ENCODE measurements at regions not wholly inside any gene's neighbourhood (a gene's known extent, or its start where the extent isn't known, plus 50 kb on each side); places are given as distances from the start of the nearest gene placed in this dataset.

GRCh38 chr16:59881376-59881775, 1147.3 kb upstream of the GOT2 start:
- H3K36me3 ChIP-seq (ENCODE audit: control insufficient read depth, insufficient read depth, low read length) = no peaks in the 10 kb centered on the region
- no CpG with 5 or more reads among the region's 3 CpGs for WGBS (ENCODE audit: insufficient coverage, insufficient read length)
- no peak for DNase-seq (ENCODE audit: low read depth, low spot score)
- H3K4me1 ChIP-seq (ENCODE audit: control insufficient read depth, insufficient read depth, low read length) = no peaks in the 10 kb centered on the region
- no peaks in the 10 kb centered on the region for H3K27me3 ChIP-seq (ENCODE audit: control insufficient read depth, insufficient read depth, low read length)
- H3K27ac ChIP-seq (ENCODE audit: low read length) = no peak overlapping the region
- no peak overlapping the region for H3K4me3 ChIP-seq (ENCODE audit: low read length)
- no peaks in the 10 kb centered on the region for H3K9me3 ChIP-seq (ENCODE audit: control insufficient read depth, insufficient read depth, low read length)

DNA sequence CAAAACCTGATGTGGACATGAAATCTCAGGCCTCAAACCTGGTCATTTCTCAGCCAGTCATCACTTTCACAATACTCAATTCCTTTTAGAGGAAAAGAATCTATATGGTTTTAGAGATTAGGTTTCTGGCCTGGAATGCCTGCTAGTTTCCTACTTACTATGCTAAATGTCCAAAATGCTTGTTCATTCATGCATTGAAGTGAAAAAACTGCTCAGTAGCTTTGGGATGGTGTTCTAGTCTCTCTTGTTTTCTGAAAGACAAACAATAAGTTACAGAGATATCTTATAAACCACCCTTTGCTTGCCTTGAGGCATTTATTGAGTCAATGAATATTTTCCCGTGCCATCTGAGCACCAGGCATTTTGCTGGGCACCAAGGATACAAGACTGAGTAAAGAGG, 1146.5 kb upstream of the GOT2 start:
- Histone ChIP-seq H3K9me3 (ENCODE audit: control insufficient read depth, insufficient read depth, low read length) (no peaks in the 10 kb centered on the region), H3K27me3 (ENCODE audit: control insufficient read depth, insufficient read depth, low read length) (no peaks in the 10 kb centered on the region), H3K4me3 (ENCODE audit: low read length) (no peak overlapping the region), H3K27ac (ENCODE audit: low read length) (no peak overlapping the region), H3K36me3 (ENCODE audit: control insufficient read depth, insufficient read depth, low read length) (no peaks in the 10 kb centered on the region), H3K4me1 (ENCODE audit: control insufficient read depth, insufficient read depth, low read length) (no peaks in the 10 kb centered on the region)
- no peak for DNase-seq (ENCODE audit: low read depth, low spot score)
- WGBS (ENCODE audit: insufficient coverage, insufficient read length) = no CpG with 5 or more reads among the region's 1 CpG

DNA sequence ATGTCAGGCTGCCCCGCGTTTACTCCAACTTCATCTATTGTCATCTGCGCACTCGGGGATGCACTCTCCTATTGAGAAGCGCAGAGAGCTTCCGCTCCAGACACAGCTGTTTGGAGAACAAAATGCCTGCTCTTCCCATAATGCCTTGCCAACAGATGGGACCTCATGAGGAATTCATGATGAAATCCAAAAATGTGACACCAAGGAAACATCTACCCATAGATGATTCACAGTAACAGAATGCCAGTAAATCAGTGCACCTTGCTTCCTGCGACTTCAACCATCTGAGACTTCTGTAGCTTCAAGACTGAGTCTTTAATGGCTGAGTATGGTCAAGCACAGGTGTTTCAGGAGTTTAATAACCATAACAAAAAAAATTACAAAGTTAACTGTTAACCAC, 1144.9 kb upstream of the GOT2 start:
- no CpG with 5 or more reads among the region's 7 CpGs for WGBS (ENCODE audit: insufficient coverage, insufficient read length)
- no peaks in the 10 kb centered on the region for H3K4me1 ChIP-seq (ENCODE audit: control insufficient read depth, insufficient read depth, low read length)
- no peak overlapping the region for H3K4me3 ChIP-seq (ENCODE audit: low read length)
- no peak for DNase-seq (ENCODE audit: low read depth, low spot score)
- H3K27ac ChIP-seq (ENCODE audit: low read length) = no peak overlapping the region
- H3K36me3 ChIP-seq (ENCODE audit: control insufficient read depth, insufficient read depth, low read length) = no peaks in the 10 kb centered on the region
- H3K27me3 ChIP-seq (ENCODE audit: control insufficient read depth, insufficient read depth, low read length) = no peaks in the 10 kb centered on the region
- no peaks in the 10 kb centered on the region for H3K9me3 ChIP-seq (ENCODE audit: control insufficient read depth, insufficient read depth, low read length)

GRCh38 chr16:59878479-59878878, 1144.4 kb upstream of the GOT2 start:
- H3K9me3 ChIP-seq (ENCODE audit: control insufficient read depth, insufficient read depth, low read length) = no peaks in the 10 kb centered on the region
- H3K36me3 ChIP-seq (ENCODE audit: control insufficient read depth, insufficient read depth, low read length) = no peaks in the 10 kb centered on the region
- no peak overlapping the region for H3K4me3 ChIP-seq (ENCODE audit: low read length)
- H3K4me1 ChIP-seq (ENCODE audit: control insufficient read depth, insufficient read depth, low read length) = no peaks in the 10 kb centered on the region
- no peaks in the 10 kb centered on the region for H3K27me3 ChIP-seq (ENCODE audit: control insufficient read depth, insufficient read depth, low read length)
- no peak for DNase-seq (ENCODE audit: low read depth, low spot score)
- no peak overlapping the region for H3K27ac ChIP-seq (ENCODE audit: low read length)
- no CpG with 5 or more reads among the region's 3 CpGs for WGBS (ENCODE audit: insufficient coverage, insufficient read length)

GRCh38 chr16:59864981-59865666, 1131.0 kb upstream of the GOT2 start:
- H3K27me3 ChIP-seq (ENCODE audit: control insufficient read depth, insufficient read depth, low read length) = no peaks in the 10 kb centered on the region
- no peaks in the 10 kb centered on the region for H3K9me3 ChIP-seq (ENCODE audit: control insufficient read depth, insufficient read depth, low read length)
- H3K4me1 ChIP-seq (ENCODE audit: control insufficient read depth, insufficient read depth, low read length) = no peaks in the 10 kb centered on the region
- H3K4me3 ChIP-seq (ENCODE audit: low read length) = no peak overlapping the region
- H3K27ac ChIP-seq (ENCODE audit: low read length) = no peak overlapping the region
- H3K36me3 ChIP-seq (ENCODE audit: control insufficient read depth, insufficient read depth, low read length) = no peaks in the 10 kb centered on the region
- DNase-seq (ENCODE audit: low read depth, low spot score) = no peak
- no CpG with 5 or more reads among the region's 4 CpGs for WGBS (ENCODE audit: insufficient coverage, insufficient read length)

GRCh38 chr16:59859676-59860402, 1125.7 kb upstream of the GOT2 start:
- Histone ChIP-seq H3K27ac (ENCODE audit: low read length) (no peak overlapping the region), H3K4me3 (ENCODE audit: low read length) (no peak overlapping the region), H3K27me3 (ENCODE audit: control insufficient read depth, insufficient read depth, low read length) (no peaks in the 10 kb centered on the region), H3K4me1 (ENCODE audit: control insufficient read depth, insufficient read depth, low read length) (no peaks in the 10 kb centered on the region; the same call in 1 of the 2 replicates), H3K36me3 (ENCODE audit: control insufficient read depth, insufficient read depth, low read length) (no peaks in the 10 kb centered on the region), H3K9me3 (ENCODE audit: control insufficient read depth, insufficient read depth, low read length) (no peaks in the 10 kb centered on the region)
- no peak for DNase-seq (ENCODE audit: low read depth, low spot score)
- no CpG with 5 or more reads among the region's 3 CpGs for WGBS (ENCODE audit: insufficient coverage, insufficient read length)

DNA sequence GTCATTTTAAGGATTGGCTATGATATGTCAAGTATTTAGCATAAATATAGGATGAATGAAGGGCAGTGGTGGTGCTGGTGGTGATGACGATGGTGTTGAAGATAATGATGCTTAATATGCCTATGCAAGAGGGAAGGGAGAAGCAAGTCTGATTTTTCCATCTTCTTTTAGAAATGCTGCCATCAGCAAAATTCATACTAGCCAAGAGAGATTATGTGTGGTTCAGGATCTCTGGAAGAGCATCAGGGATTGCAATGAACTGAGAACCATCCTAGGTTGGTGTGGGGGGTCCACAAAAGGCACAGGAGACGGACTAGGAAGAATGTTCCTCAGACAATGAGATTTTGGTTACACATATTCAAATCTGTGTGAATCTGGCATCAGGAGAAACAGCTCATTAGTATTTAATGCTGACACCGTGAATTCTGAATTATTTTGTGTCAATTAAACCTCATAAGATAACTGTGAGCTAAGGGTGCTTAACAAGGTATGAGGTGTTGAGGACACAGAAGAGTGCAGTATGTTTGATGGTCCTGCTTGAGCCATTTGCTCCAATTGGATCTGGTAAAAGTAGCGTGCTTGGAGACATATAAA, 1120.8 kb upstream of the GOT2 start:
- DNase-seq (ENCODE audit: low read depth, low spot score) = no peak
- WGBS (ENCODE audit: insufficient coverage, insufficient read length) = no CpG with 5 or more reads among the region's 4 CpGs
- H3K27ac ChIP-seq (ENCODE audit: low read length) = no peak overlapping the region
- H3K4me1 ChIP-seq (ENCODE audit: control insufficient read depth, insufficient read depth, low read length) = no peaks in the 10 kb centered on the region; the same call in 1 of the 2 replicates
- H3K27me3 ChIP-seq (ENCODE audit: control insufficient read depth, insufficient read depth, low read length) = no peaks in the 10 kb centered on the region
- H3K9me3 ChIP-seq (ENCODE audit: control insufficient read depth, insufficient read depth, low read length) = no peaks in the 10 kb centered on the region
- H3K4me3 ChIP-seq (ENCODE audit: low read length) = no peak overlapping the region
- H3K36me3 ChIP-seq (ENCODE audit: control insufficient read depth, insufficient read depth, low read length) = no peaks in the 10 kb centered on the region

- DNase-seq (ENCODE audit: low read depth, low spot score) = peak; percentile 7
These were observed 1115.6 kb upstream of the GOT2 start for GRCh38 chr16:59849716-59850115.

DNA sequence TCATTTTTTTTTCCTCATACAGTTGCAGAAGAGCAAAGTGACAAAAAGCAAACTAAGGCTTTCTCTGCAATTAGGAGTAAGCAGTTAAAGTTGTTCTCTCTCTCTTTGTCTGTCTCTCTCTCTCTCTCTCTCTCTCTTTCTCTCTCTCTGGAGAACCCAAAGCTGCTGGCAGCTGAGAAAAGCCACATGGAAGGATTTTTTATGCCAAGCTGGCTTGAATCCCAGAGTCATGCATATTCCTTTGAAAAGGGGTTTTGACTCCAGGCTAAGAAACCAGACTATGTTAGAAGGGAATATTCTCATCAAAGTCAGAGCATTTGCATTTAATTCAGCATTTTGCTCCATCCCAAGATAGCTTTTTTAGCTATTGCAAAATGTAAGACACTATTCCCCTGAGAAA, 1114.2 kb upstream of the GOT2 start:
- no peak for DNase-seq (ENCODE audit: low read depth, low spot score)
- Histone ChIP-seq H3K27ac (ENCODE audit: low read length) (no peak overlapping the region), H3K4me3 (ENCODE audit: low read length) (no peak overlapping the region), H3K4me1 (ENCODE audit: control insufficient read depth, insufficient read depth, low read length) (no peaks in the 10 kb centered on the region), H3K27me3 (ENCODE audit: control insufficient read depth, insufficient read depth, low read length) (no peaks in the 10 kb centered on the region), H3K36me3 (ENCODE audit: control insufficient read depth, insufficient read depth, low read length) (no peaks in the 10 kb centered on the region), H3K9me3 (ENCODE audit: control insufficient read depth, insufficient read depth, low read length) (no peaks in the 10 kb centered on the region)

More at GRCh38 chr16:59849716-59850115, 1115.6 kb upstream of the GOT2 start:
- Histone ChIP-seq H3K4me3 (ENCODE audit: low read length) (no peak overlapping the region), H3K36me3 (ENCODE audit: control insufficient read depth, insufficient read depth, low read length) (no peaks in the 10 kb centered on the region), H3K4me1 (ENCODE audit: control insufficient read depth, insufficient read depth, low read length) (no peaks in the 10 kb centered on the region), H3K27me3 (ENCODE audit: control insufficient read depth, insufficient read depth, low read length) (no peaks in the 10 kb centered on the region), H3K9me3 (ENCODE audit: control insufficient read depth, insufficient read depth, low read length) (no peaks in the 10 kb centered on the region), H3K27ac (ENCODE audit: low read length) (no peak overlapping the region)
- no CpG with 5 or more reads among the region's 4 CpGs for WGBS (ENCODE audit: insufficient coverage, insufficient read length)

GRCh38 chr16:59840169-59840568, 1106.1 kb upstream of the GOT2 start:
- no CpG with 5 or more reads among the region's 3 CpGs for WGBS (ENCODE audit: insufficient coverage, insufficient read length)

More at GRCh38 chr16:59840169-59840568, 1106.1 kb upstream of the GOT2 start:
- H3K4me3 ChIP-seq (ENCODE audit: low read length) = no peak overlapping the region
- H3K27ac ChIP-seq (ENCODE audit: low read length) = no peak overlapping the region
- H3K9me3 ChIP-seq (ENCODE audit: control insufficient read depth, insufficient read depth, low read length) = no peaks in the 10 kb centered on the region
- no peaks in the 10 kb centered on the region for H3K4me1 ChIP-seq (ENCODE audit: control insufficient read depth, insufficient read depth, low read length)
- no peaks in the 10 kb centered on the region for H3K36me3 ChIP-seq (ENCODE audit: control insufficient read depth, insufficient read depth, low read length)
- no peaks in the 10 kb centered on the region for H3K27me3 ChIP-seq (ENCODE audit: control insufficient read depth, insufficient read depth, low read length)
- no peak for DNase-seq (ENCODE audit: low read depth, low spot score)
